Sigmoid colon (tissue), 4 donors: ENCODE measurements at regions not wholly inside any gene's neighbourhood (a gene's known extent, or its start where the extent isn't known, plus 50 kb on each side); places are given as distances from the start of the nearest gene placed in this dataset.

Experiments
- POLR2A ChIP-seq, 2 donors: fragments of 450-650 bp; IDR thresholded peaks; one replicate each; pipeline ENCODE4 v1.6.1; 2016; ENCODE audit warnings: antibody characterized with exemption in 2 of 2, mild to moderate bottlenecking in 2 of 2, moderate library complexity in 2 of 2
- POLR2AphosphoS5 ChIP-seq, 4 donors: sonication (generic); formaldehyde crosslinking; IDR thresholded peaks; one replicate each; pipeline ENCODE4 v1.6.1; 2017; ENCODE audit warnings: antibody characterized with exemption in 4 of 4
- TF ChIP-seq, protein P1 (sequence below), 4 experiments: fragments of 450-650 bp in 3 of 4; fragments of 200-600 bp in 1 of 4; IDR thresholded peaks; one replicate each; pipeline ENCODE4 v1.5.1; 2016 to 2019; ENCODE audit warnings: antibody characterized with exemption in 4 of 4, mild to moderate bottlenecking in 3 of 4, moderate library complexity in 2 of 4

DNA sequence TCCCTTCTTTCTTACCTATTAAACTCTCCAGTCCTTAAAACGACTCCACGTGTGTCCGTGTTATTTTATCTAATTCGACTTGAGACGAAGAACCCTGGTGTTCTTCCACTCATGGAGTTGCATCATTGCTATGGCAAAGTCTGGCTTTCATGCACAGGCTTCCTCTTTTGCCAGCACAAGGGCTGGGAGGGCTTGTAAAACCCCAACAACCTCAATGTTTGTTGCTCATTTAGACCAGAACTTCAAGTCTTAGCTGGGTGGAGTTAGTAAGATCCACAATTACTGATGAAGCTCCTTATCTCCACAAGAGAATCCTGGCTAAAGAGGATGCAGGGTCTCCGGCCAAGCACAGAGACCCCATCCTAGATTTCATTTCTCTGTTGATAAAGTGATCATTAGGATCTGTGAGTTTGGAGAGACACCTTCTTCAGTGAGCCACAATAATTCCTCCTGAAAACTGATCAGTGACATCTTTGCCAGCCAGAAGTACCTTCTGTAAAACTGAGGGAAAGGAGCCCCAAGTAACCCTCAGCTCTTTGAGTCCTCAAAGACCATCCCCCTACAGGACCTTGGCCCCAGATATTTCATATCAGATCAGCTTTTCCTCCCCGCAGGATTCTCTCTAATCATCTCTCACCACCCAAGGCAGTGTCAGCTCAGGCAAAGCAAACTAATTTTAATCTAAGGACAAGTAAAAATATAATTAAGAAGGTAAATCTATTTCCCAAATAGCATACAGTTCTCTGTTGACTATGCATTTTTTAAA is 514.6 kb downstream of the FUT8 start:
- TF ChIP-seq, protein P1, sequence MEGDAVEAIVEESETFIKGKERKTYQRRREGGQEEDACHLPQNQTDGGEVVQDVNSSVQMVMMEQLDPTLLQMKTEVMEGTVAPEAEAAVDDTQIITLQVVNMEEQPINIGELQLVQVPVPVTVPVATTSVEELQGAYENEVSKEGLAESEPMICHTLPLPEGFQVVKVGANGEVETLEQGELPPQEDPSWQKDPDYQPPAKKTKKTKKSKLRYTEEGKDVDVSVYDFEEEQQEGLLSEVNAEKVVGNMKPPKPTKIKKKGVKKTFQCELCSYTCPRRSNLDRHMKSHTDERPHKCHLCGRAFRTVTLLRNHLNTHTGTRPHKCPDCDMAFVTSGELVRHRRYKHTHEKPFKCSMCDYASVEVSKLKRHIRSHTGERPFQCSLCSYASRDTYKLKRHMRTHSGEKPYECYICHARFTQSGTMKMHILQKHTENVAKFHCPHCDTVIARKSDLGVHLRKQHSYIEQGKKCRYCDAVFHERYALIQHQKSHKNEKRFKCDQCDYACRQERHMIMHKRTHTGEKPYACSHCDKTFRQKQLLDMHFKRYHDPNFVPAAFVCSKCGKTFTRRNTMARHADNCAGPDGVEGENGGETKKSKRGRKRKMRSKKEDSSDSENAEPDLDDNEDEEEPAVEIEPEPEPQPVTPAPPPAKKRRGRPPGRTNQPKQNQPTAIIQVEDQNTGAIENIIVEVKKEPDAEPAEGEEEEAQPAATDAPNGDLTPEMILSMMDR (IDR thresholded peaks at IDR 0.05): no peak
- TF ChIP-seq POLR2AphosphoS5 (IDR thresholded peaks at IDR 0.05): no peak
- TF ChIP-seq POLR2A (IDR thresholded peaks at IDR 0.05): no peak
